Gastrocnemius medialis (tissue), 4 donors: ENCODE measurements at regions not wholly inside any gene's neighbourhood (a gene's known extent, or its start where the extent isn't known, plus 50 kb on each side); places are given as distances from the start of the nearest gene placed in this dataset.

Source experiments
- POLR2A ChIP-seq, 2 donors: fragments of 450-650 bp; IDR thresholded peaks; one replicate each; pipeline ENCODE4 v1.6.1; 2017; ENCODE audit warnings: antibody characterized with exemption in 2 of 2, mild to moderate bottlenecking in 2 of 2, moderate library complexity in 2 of 2
- TF ChIP-seq, protein P1 (sequence below), 5 experiments: fragments of 450-650 bp in 3 of 5; fragments of 200-600 bp in 2 of 5; sonication (generic) in 2 of 5; IDR thresholded peaks in 4 of 5; conservative IDR thresholded peaks in 1 of 5; 1 replicate in 4 of 5; 2 replicates in 1 of 5; pipeline ENCODE4 v1.5.1; 2016 to 2019; ENCODE audit warnings: antibody characterized with exemption in 5 of 5, mild to moderate bottlenecking in 3 of 5, moderate library complexity in 3 of 5

DNA sequence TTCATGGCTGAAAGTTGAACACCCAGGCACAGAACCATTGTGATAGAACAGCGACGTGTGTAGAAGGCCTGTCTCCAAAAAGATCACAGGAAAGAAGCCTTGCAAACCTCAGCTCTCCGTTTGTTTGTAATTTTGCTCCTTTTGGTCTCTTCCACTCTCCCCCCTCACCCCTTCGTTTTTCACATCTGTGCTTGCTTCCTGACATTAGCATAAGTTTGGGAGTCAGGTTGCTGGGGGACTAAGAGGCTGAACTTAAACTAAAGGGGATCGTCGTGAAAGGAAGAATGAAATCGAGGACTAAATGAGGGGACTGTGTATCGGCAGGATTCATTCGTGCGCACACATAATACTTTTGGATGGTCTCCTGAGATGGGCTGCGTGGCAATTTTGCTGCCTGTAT is 200.6 kb downstream of the BCAT1 start:
- TF ChIP-seq, protein P1, sequence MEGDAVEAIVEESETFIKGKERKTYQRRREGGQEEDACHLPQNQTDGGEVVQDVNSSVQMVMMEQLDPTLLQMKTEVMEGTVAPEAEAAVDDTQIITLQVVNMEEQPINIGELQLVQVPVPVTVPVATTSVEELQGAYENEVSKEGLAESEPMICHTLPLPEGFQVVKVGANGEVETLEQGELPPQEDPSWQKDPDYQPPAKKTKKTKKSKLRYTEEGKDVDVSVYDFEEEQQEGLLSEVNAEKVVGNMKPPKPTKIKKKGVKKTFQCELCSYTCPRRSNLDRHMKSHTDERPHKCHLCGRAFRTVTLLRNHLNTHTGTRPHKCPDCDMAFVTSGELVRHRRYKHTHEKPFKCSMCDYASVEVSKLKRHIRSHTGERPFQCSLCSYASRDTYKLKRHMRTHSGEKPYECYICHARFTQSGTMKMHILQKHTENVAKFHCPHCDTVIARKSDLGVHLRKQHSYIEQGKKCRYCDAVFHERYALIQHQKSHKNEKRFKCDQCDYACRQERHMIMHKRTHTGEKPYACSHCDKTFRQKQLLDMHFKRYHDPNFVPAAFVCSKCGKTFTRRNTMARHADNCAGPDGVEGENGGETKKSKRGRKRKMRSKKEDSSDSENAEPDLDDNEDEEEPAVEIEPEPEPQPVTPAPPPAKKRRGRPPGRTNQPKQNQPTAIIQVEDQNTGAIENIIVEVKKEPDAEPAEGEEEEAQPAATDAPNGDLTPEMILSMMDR (IDR thresholded peaks at IDR 0.05 in 4 of 5, conservative IDR thresholded peaks at IDR 0.05 in 1 of 5), result no peak
- TF ChIP-seq POLR2A (IDR thresholded peaks at IDR 0.05), result no peak
